GM23248 (cell line): ENCODE measurements at regions not wholly inside any gene's neighbourhood (a gene's known extent, or its start where the extent isn't known, plus 50 kb on each side); places are given as distances from the start of the nearest gene placed in this dataset.

Experiments
- EZH2 ChIP-seq: fragments of 200-600 bp; sonication (generic); IDR thresholded peaks from 2 replicates; pipeline ENCODE4 v1.6.1; 2018; ENCODE audit warnings: antibody characterized with exemption, mild to moderate bottlenecking; ENCODE audit not compliant: insufficient read depth, poor library complexity, severe bottlenecking
- EZH2phosphoT487 ChIP-seq: fragments of 200-600 bp; sonication (generic); IDR thresholded peaks from 2 replicates; pipeline ENCODE4 v1.6.1; 2018; ENCODE audit warnings: antibody characterized with exemption, moderate library complexity, mild to moderate bottlenecking, low read depth; ENCODE audit not compliant: insufficient read depth

DNA sequence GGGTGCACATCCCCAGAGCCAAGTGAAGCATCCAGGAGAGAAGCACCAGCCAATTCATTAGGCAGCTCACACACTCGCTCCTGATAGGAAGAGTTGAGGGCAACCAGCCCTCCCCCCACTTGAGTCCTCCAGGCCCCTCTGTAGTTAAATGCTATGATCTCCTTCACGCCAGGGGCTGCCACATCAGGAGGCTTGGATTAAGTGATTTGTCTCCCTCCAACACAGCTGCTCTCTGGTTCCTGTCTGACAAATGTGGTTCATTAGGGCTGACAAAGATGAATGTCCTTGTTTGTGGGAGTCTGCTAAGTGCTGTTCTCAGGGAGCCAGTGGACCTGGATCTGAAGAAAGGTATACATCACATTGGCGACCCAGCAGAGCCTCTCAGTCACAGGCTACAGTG is 94.5 kb upstream of the WSCD1 start:
- TF ChIP-seq EZH2phosphoT487 (no peak), EZH2 (no peak)
